Neural progenitor cell (in vitro differentiated cells): ENCODE measurements at regions not wholly inside any gene's neighbourhood (a gene's known extent, or its start where the extent isn't known, plus 50 kb on each side); places are given as distances from the start of the nearest gene placed in this dataset.

Experiments
- DNase-seq: peaks from one replicate; pipeline ENCODE4 v3.0.0-alpha.2; 2016; ENCODE audit warnings: low spot score
- H2AFZ ChIP-seq: fragments of 200-600 bp; sonication (generic); replicated peaks from 2 replicates; pipeline ENCODE4 v1.6.1; 2016; ENCODE audit warnings: antibody characterized with exemption
- H3F3A ChIP-seq: fragments of 200-600 bp; sonication (generic); 2 replicates; pipeline ENCODE4 v1.6.1; 2016; ENCODE audit warnings: antibody characterized with exemption, low read depth
- H3K27ac ChIP-seq: fragments of 200-600 bp; sonication (generic); 2 replicates; pipeline ENCODE4 v1.5.1; 2016; ENCODE audit warnings: mild to moderate bottlenecking
- H3K27me3 ChIP-seq: fragments of 200-600 bp; sonication (generic); 2 replicates; pipeline ENCODE4 v1.6.1; 2016; ENCODE audit warnings: mild to moderate bottlenecking, moderate library complexity
- H3K36me3 ChIP-seq: fragments of 200-600 bp; sonication (generic); 2 replicates; pipeline ENCODE4 v1.5.1; 2016
- H3K4me1 ChIP-seq: fragments of 200-600 bp; sonication (generic); 2 replicates; pipeline ENCODE4 v1.6.1; 2016; ENCODE audit warnings: mixed run types
- H3K4me2 ChIP-seq: fragments of 200-600 bp; sonication (generic); 2 replicates; pipeline ENCODE4 v1.6.1; 2016
- H3K4me3 ChIP-seq: fragments of 200-600 bp; sonication (generic); 2 replicates; pipeline ENCODE4 v1.5.1; 2016
- H3K79me2 ChIP-seq: fragments of 200-600 bp; sonication (generic); 2 replicates; pipeline ENCODE4 v1.6.1; 2016; ENCODE audit warnings: low read depth
- H3K9ac ChIP-seq: fragments of 200-600 bp; sonication (generic); 2 replicates; pipeline ENCODE4 v1.6.1; 2016
- H3K9me3 ChIP-seq: fragments of 200-600 bp; sonication (generic); 2 replicates; pipeline ENCODE4 v1.5.1; 2016; ENCODE audit warnings: low read depth
- H4K20me1 ChIP-seq: fragments of 200-600 bp; sonication (generic); 2 replicates; pipeline ENCODE4 v1.6.1; 2016; ENCODE audit warnings: low read depth
- H3K27ac Mint-ChIP-seq: 3 replicates; pipeline ENCODE4 v1.8.0; 2021; ENCODE audit warnings: mixed read lengths
- H3K27me3 Mint-ChIP-seq: 2 replicates; pipeline ENCODE4 v1.8.0; 2022; ENCODE audit warnings: low read depth, mild to moderate bottlenecking, inconsistent platforms, moderate library complexity, mixed read lengths; ENCODE audit not compliant: insufficient read depth
- H3K36me3 Mint-ChIP-seq: 3 replicates; pipeline ENCODE4 v1.8.0; 2021; ENCODE audit warnings: mixed read lengths
- H3K4me1 Mint-ChIP-seq: 3 replicates; pipeline ENCODE4 v1.8.0; 2021; ENCODE audit warnings: mixed read lengths
- H3K4me3 Mint-ChIP-seq: 3 replicates; pipeline ENCODE4 v1.8.0; 2021; ENCODE audit warnings: mild to moderate bottlenecking, moderate library complexity, mixed read lengths
- H3K9me3 Mint-ChIP-seq: 3 replicates; pipeline ENCODE4 v1.8.0; 2020; ENCODE audit warnings: mixed read lengths
- CTCF ChIP-seq: fragments of 200-600 bp; sonication (generic); IDR thresholded peaks from 2 replicates; pipeline ENCODE4 v1.5.1; 2017; ENCODE audit warnings: antibody characterized with exemption, mild to moderate bottlenecking
- EZH2 ChIP-seq: fragments of 200-600 bp; sonication (generic); IDR thresholded peaks from 2 replicates; pipeline ENCODE4 v1.6.1; 2017; ENCODE audit warnings: antibody characterized with exemption, mild to moderate bottlenecking, moderate library complexity
- EZH2phosphoT487 ChIP-seq: fragments of 200-600 bp; sonication (generic); IDR thresholded peaks from 2 replicates; pipeline ENCODE4 v1.6.1; 2017; ENCODE audit warnings: antibody characterized with exemption

- no peaks in the 10 kb centered on the region for H3K36me3 Mint-ChIP-seq
Measured at GRCh38 chr16:35171106-35171505, 1711.7 kb downstream of the TP53TG3F start.

GRCh38 chr16:35173295-35173694 is 1713.9 kb downstream of the TP53TG3F start:
- H3K27me3 ChIP-seq = no peaks in the 10 kb centered on the region
- H3K79me2 ChIP-seq = no peaks in the 10 kb centered on the region
- H3K27ac Mint-ChIP-seq = no peak overlapping the region
- no peak overlapping the region for H3K4me3 ChIP-seq
- no peaks in the 10 kb centered on the region for H3K36me3 Mint-ChIP-seq
- H3K9me3 ChIP-seq = peaks cover 7% of the 10 kb centered on the region
- no peak for DNase-seq
- H3K27ac ChIP-seq = no peak overlapping the region
- H3K9ac ChIP-seq = no peak overlapping the region
- peaks cover 39% of the 10 kb centered on the region for H3K9me3 Mint-ChIP-seq
- H3K4me3 Mint-ChIP-seq = no peak overlapping the region
- H3F3A ChIP-seq = no peaks in the 10 kb centered on the region
- no peak overlapping the region for H2AFZ ChIP-seq
- no peaks in the 10 kb centered on the region for H3K27me3 Mint-ChIP-seq
- TF ChIP-seq EZH2 (no peak), CTCF (no peak), EZH2phosphoT487 (no peak)
- no peaks in the 10 kb centered on the region for H3K4me1 Mint-ChIP-seq
- H3K36me3 ChIP-seq = no peaks in the 10 kb centered on the region
- H3K4me1 ChIP-seq = no peaks in the 10 kb centered on the region
- H4K20me1 ChIP-seq = no peaks in the 10 kb centered on the region
- no peak overlapping the region for H3K4me2 ChIP-seq

More at GRCh38 chr16:35171106-35171505, 1711.7 kb downstream of the TP53TG3F start:
- Histone ChIP-seq H3K4me2 (no peak overlapping the region), H3K4me1 (no peaks in the 10 kb centered on the region), H3K9ac (no peak overlapping the region), H3K4me3 (no peak overlapping the region), H3K27me3 (no peaks in the 10 kb centered on the region), H3F3A (no peaks in the 10 kb centered on the region), H3K9me3 (peaks cover 10% of the 10 kb centered on the region), H2AFZ (no peak overlapping the region), H3K27ac (no peak overlapping the region), H4K20me1 (no peaks in the 10 kb centered on the region), H3K79me2 (no peaks in the 10 kb centered on the region), H3K36me3 (no peaks in the 10 kb centered on the region)
- DNase-seq = no peak
- peaks cover 2% of the 10 kb centered on the region for H3K27me3 Mint-ChIP-seq
- H3K4me1 Mint-ChIP-seq = no peaks in the 10 kb centered on the region
- TF ChIP-seq EZH2phosphoT487 (no peak), EZH2 (no peak), CTCF (no peak)
- H3K9me3 Mint-ChIP-seq = peaks cover 37% of the 10 kb centered on the region
- no peak overlapping the region for H3K4me3 Mint-ChIP-seq
- no peak overlapping the region for H3K27ac Mint-ChIP-seq

- peaks cover 34% of the 10 kb centered on the region for H3K9me3 Mint-ChIP-seq
- Histone ChIP-seq H3K27ac (no peak overlapping the region), H2AFZ (no peak overlapping the region), H3K9ac (no peak overlapping the region), H3K9me3 (peaks cover 13% of the 10 kb centered on the region), H4K20me1 (no peaks in the 10 kb centered on the region), H3F3A (no peaks in the 10 kb centered on the region), H3K79me2 (no peaks in the 10 kb centered on the region), H3K4me1 (no peaks in the 10 kb centered on the region), H3K36me3 (no peaks in the 10 kb centered on the region), H3K4me2 (no peak overlapping the region), H3K4me3 (no peak overlapping the region), H3K27me3 (no peaks in the 10 kb centered on the region)
- DNase-seq = no peak
- no peaks in the 10 kb centered on the region for H3K4me1 Mint-ChIP-seq
- TF ChIP-seq CTCF = no peak
- TF ChIP-seq EZH2phosphoT487 = no peak
- TF ChIP-seq EZH2 = no peak
- H3K27me3 Mint-ChIP-seq = no peaks in the 10 kb centered on the region
- no peak overlapping the region for H3K27ac Mint-ChIP-seq
- no peaks in the 10 kb centered on the region for H3K36me3 Mint-ChIP-seq
- H3K4me3 Mint-ChIP-seq = no peak overlapping the region
Measured at GRCh38 chr16:35174016-35174415, 1714.6 kb downstream of the TP53TG3F start.

GRCh38 chr16:35176449-35176848 is 1717.0 kb downstream of the TP53TG3F start:
- Histone ChIP-seq H3K4me1 (no peaks in the 10 kb centered on the region), H4K20me1 (no peaks in the 10 kb centered on the region), H3K27ac (no peak overlapping the region), H3K4me3 (no peak overlapping the region), H3K79me2 (no peaks in the 10 kb centered on the region), H3K27me3 (no peaks in the 10 kb centered on the region), H3K4me2 (no peak overlapping the region), H3K36me3 (no peaks in the 10 kb centered on the region), H3K9ac (no peak overlapping the region), H2AFZ (no peak overlapping the region), H3F3A (no peaks in the 10 kb centered on the region), H3K9me3 (peaks cover 18% of the 10 kb centered on the region)
- Mint-ChIP-seq H3K27me3 (no peaks in the 10 kb centered on the region), H3K4me1 (no peaks in the 10 kb centered on the region), H3K36me3 (no peaks in the 10 kb centered on the region), H3K9me3 (peaks cover 32% of the 10 kb centered on the region), H3K4me3 (no peak overlapping the region), H3K27ac (no peak overlapping the region)
- DNase-seq = no peak
- TF ChIP-seq EZH2 = no peak
- TF ChIP-seq EZH2phosphoT487 = no peak
- TF ChIP-seq CTCF = no peak
